Neural progenitor cell (in vitro differentiated cells): ENCODE measurements at regions not wholly inside any gene's neighbourhood (a gene's known extent, or its start where the extent isn't known, plus 50 kb on each side); places are given as distances from the start of the nearest gene placed in this dataset.
"Not testable (repeated sequence)": the region's sequence is repeated elsewhere in the genome, so short reads cannot be mapped to it uniquely, and the experiment has no call there.

Source experiments
- DNase-seq: peaks from one replicate; pipeline ENCODE4 v3.0.0-alpha.2; 2016; ENCODE audit warnings: low spot score
- H2AFZ ChIP-seq: fragments of 200-600 bp; sonication (generic); replicated peaks from 2 replicates; pipeline ENCODE4 v1.6.1; 2016; ENCODE audit warnings: antibody characterized with exemption
- H3F3A ChIP-seq: fragments of 200-600 bp; sonication (generic); 2 replicates; pipeline ENCODE4 v1.6.1; 2016; ENCODE audit warnings: antibody characterized with exemption, low read depth
- H3K27ac ChIP-seq: fragments of 200-600 bp; sonication (generic); 2 replicates; pipeline ENCODE4 v1.5.1; 2016; ENCODE audit warnings: mild to moderate bottlenecking
- H3K27me3 ChIP-seq: fragments of 200-600 bp; sonication (generic); 2 replicates; pipeline ENCODE4 v1.6.1; 2016; ENCODE audit warnings: mild to moderate bottlenecking, moderate library complexity
- H3K36me3 ChIP-seq: fragments of 200-600 bp; sonication (generic); 2 replicates; pipeline ENCODE4 v1.5.1; 2016
- H3K4me1 ChIP-seq: fragments of 200-600 bp; sonication (generic); 2 replicates; pipeline ENCODE4 v1.6.1; 2016; ENCODE audit warnings: mixed run types
- H3K4me2 ChIP-seq: fragments of 200-600 bp; sonication (generic); 2 replicates; pipeline ENCODE4 v1.6.1; 2016
- H3K4me3 ChIP-seq: fragments of 200-600 bp; sonication (generic); 2 replicates; pipeline ENCODE4 v1.5.1; 2016
- H3K79me2 ChIP-seq: fragments of 200-600 bp; sonication (generic); 2 replicates; pipeline ENCODE4 v1.6.1; 2016; ENCODE audit warnings: low read depth
- H3K9ac ChIP-seq: fragments of 200-600 bp; sonication (generic); 2 replicates; pipeline ENCODE4 v1.6.1; 2016
- H3K9me3 ChIP-seq: fragments of 200-600 bp; sonication (generic); 2 replicates; pipeline ENCODE4 v1.5.1; 2016; ENCODE audit warnings: low read depth
- H4K20me1 ChIP-seq: fragments of 200-600 bp; sonication (generic); 2 replicates; pipeline ENCODE4 v1.6.1; 2016; ENCODE audit warnings: low read depth
- H3K27ac Mint-ChIP-seq: 3 replicates; pipeline ENCODE4 v1.8.0; 2021; ENCODE audit warnings: mixed read lengths
- H3K27me3 Mint-ChIP-seq: 2 replicates; pipeline ENCODE4 v1.8.0; 2022; ENCODE audit warnings: low read depth, mild to moderate bottlenecking, inconsistent platforms, moderate library complexity, mixed read lengths; ENCODE audit not compliant: insufficient read depth
- H3K36me3 Mint-ChIP-seq: 3 replicates; pipeline ENCODE4 v1.8.0; 2021; ENCODE audit warnings: mixed read lengths
- H3K4me1 Mint-ChIP-seq: 3 replicates; pipeline ENCODE4 v1.8.0; 2021; ENCODE audit warnings: mixed read lengths
- H3K4me3 Mint-ChIP-seq: 3 replicates; pipeline ENCODE4 v1.8.0; 2021; ENCODE audit warnings: mild to moderate bottlenecking, moderate library complexity, mixed read lengths
- H3K9me3 Mint-ChIP-seq: 3 replicates; pipeline ENCODE4 v1.8.0; 2020; ENCODE audit warnings: mixed read lengths
- EZH2 ChIP-seq: fragments of 200-600 bp; sonication (generic); IDR thresholded peaks from 2 replicates; pipeline ENCODE4 v1.6.1; 2017; ENCODE audit warnings: antibody characterized with exemption, mild to moderate bottlenecking, moderate library complexity
- EZH2phosphoT487 ChIP-seq: fragments of 200-600 bp; sonication (generic); IDR thresholded peaks from 2 replicates; pipeline ENCODE4 v1.6.1; 2017; ENCODE audit warnings: antibody characterized with exemption
- TF ChIP-seq, protein P1 (sequence below): fragments of 200-600 bp; sonication (generic); IDR thresholded peaks from 2 replicates; pipeline ENCODE4 v1.5.1; 2017; ENCODE audit warnings: antibody characterized with exemption, mild to moderate bottlenecking

DNA sequence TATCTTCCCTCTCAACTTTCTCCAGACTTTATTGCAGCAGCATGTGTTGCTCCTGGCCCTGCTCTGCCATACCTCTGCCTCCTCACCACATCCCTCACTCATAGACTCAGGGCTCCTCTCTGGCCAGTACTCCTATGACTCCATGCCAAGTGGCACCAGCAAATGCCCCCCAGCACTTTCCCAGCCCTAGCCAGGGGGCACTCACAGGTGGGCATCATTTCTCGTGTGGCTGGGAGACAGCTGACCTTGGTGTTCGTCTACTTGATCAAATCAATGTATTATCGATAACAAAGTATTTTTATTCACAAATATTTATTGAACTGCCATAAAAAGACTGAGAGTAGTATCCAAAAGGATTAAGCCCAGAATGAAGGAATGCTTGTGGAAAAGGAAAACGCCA lies 418.2 kb downstream of the FAM72C start:
- Histone ChIP-seq H2AFZ (no peak overlapping the region), H3F3A (no peaks in the 10 kb centered on the region), H3K4me1 (no peaks in the 10 kb centered on the region), H3K9ac (no peak overlapping the region), H3K4me2 (no peak overlapping the region), H3K79me2 (no peaks in the 10 kb centered on the region), H4K20me1 (no peaks in the 10 kb centered on the region), H3K4me3 (no peak overlapping the region), H3K27me3 (no peaks in the 10 kb centered on the region), H3K27ac (no peak overlapping the region), H3K9me3 (peaks cover 5% of the 10 kb centered on the region), H3K36me3 (no peaks in the 10 kb centered on the region)
- no peaks in the 10 kb centered on the region for H3K36me3 Mint-ChIP-seq
- H3K9me3 Mint-ChIP-seq: peaks cover 61% of the 10 kb centered on the region
- no peaks in the 10 kb centered on the region for H3K4me1 Mint-ChIP-seq
- H3K4me3 Mint-ChIP-seq: no peak overlapping the region
- H3K27me3 Mint-ChIP-seq: peaks cover 2% of the 10 kb centered on the region
- DNase-seq: no peak
- TF ChIP-seq EZH2phosphoT487 (no peak), EZH2 (no peak)
- TF ChIP-seq, protein P1, sequence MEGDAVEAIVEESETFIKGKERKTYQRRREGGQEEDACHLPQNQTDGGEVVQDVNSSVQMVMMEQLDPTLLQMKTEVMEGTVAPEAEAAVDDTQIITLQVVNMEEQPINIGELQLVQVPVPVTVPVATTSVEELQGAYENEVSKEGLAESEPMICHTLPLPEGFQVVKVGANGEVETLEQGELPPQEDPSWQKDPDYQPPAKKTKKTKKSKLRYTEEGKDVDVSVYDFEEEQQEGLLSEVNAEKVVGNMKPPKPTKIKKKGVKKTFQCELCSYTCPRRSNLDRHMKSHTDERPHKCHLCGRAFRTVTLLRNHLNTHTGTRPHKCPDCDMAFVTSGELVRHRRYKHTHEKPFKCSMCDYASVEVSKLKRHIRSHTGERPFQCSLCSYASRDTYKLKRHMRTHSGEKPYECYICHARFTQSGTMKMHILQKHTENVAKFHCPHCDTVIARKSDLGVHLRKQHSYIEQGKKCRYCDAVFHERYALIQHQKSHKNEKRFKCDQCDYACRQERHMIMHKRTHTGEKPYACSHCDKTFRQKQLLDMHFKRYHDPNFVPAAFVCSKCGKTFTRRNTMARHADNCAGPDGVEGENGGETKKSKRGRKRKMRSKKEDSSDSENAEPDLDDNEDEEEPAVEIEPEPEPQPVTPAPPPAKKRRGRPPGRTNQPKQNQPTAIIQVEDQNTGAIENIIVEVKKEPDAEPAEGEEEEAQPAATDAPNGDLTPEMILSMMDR: no peak
- no peak overlapping the region for H3K27ac Mint-ChIP-seq

DNA sequence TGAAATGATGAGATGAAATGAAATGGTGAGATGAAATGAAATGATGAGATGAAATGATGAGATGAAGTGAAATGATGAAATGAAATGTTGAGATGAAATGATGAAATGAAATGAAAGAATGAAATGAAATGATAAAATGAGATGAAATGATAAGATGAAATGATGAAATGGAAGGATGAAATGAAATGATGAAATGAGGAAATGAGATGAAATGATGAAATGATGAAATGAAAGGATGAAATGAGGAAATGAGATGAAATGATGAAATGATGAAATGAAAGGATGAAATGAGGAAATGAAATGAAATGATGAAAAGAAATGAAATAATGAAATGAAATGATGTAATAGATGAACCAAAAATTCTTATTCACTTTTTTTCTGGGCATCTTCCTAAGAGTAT lies 467.1 kb downstream of the FAM72C start:
- not testable (repeated sequence) for H3K9me3 ChIP-seq, H3K4me1 ChIP-seq, H3K9ac ChIP-seq, H3K4me3 Mint-ChIP-seq, H2AFZ ChIP-seq, H3K27me3 Mint-ChIP-seq, H3K4me1 Mint-ChIP-seq, H4K20me1 ChIP-seq, H3K4me3 ChIP-seq, H3F3A ChIP-seq, H3K4me2 ChIP-seq, H3K27me3 ChIP-seq, H3K27ac ChIP-seq, H3K79me2 ChIP-seq, H3K36me3 Mint-ChIP-seq, DNase-seq, H3K27ac Mint-ChIP-seq, H3K36me3 ChIP-seq
- peaks cover 25% of the 10 kb centered on the region for H3K9me3 Mint-ChIP-seq

DNA sequence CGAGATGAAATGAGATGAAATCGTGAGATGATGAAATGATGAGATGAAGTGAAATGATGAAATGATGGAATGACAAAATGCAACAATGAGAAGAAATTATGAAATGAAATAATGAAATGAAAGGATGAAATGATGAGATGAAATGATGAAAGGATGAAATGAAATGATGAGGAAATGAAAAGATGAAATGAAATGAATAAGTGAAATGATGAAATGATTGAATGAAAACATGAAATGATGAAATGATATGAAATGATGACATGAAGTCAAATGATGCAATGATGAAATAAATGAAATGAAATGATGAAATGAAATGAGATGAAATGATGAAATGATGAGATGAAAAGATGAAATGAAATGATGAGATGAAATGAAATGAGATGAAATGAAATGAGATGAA lies 467.7 kb downstream of the FAM72C start:
- not testable (repeated sequence) for H2AFZ ChIP-seq, H3K27me3 ChIP-seq, H4K20me1 ChIP-seq, H3K9ac ChIP-seq, H3K4me1 ChIP-seq, H3K79me2 ChIP-seq, H3K4me1 Mint-ChIP-seq, H3K9me3 ChIP-seq, H3K4me3 Mint-ChIP-seq, DNase-seq, H3K4me2 ChIP-seq, H3K4me3 ChIP-seq, H3K36me3 Mint-ChIP-seq, H3K27ac Mint-ChIP-seq, H3K27ac ChIP-seq, H3K27me3 Mint-ChIP-seq, H3K36me3 ChIP-seq, H3F3A ChIP-seq
- peaks cover 25% of the 10 kb centered on the region for H3K9me3 Mint-ChIP-seq

DNA sequence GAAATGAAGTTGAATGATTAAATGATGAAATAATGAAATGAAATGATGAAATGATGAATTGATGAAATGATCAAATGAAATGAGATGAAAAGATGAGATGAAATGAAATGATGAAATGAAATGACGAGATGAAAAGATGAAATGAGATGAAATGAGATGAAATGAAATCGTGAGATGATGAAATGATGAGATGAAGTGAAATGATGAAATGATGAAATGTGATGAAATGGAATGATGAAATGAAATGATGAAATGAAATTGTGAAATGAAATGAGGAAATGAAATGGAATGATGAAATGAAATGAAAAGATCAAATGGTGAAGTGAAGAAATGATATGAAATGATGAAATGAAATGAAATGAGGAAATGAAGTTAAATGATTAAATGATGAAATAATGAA lies 468.7 kb downstream of the FAM72C start:
- H3K9me3 Mint-ChIP-seq: peaks cover 25% of the 10 kb centered on the region
- H3K4me1 ChIP-seq, H2AFZ ChIP-seq, H3K9ac ChIP-seq, H3K4me3 Mint-ChIP-seq, H3K27ac ChIP-seq, H3K9me3 ChIP-seq, H3K4me3 ChIP-seq, H3F3A ChIP-seq, H3K4me1 Mint-ChIP-seq, H3K36me3 ChIP-seq, H3K27ac Mint-ChIP-seq, H3K4me2 ChIP-seq, H3K79me2 ChIP-seq, H3K27me3 Mint-ChIP-seq, DNase-seq, H3K36me3 Mint-ChIP-seq, H4K20me1 ChIP-seq: not testable (repeated sequence)
- peaks cover 10% of the 10 kb centered on the region for H3K27me3 ChIP-seq

DNA sequence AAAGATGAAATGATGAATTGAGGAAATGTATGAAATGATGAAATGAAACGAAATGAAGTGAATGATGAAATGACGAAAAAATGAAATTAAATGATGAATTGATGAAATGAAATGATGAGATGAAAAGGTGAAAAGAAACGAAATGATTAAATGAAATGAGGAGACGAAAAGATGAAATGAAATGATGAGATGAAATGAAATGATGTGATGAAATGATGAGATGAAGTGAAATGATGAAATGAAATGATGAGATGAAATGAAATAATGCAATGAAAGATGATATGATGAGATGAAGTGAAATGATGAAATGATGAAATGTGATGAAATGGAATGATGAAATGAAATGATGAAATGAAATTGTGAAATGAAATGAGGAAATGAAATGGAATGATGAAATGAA lies 469.7 kb downstream of the FAM72C start:
- not testable (repeated sequence) for H3K27me3 Mint-ChIP-seq, H3K36me3 ChIP-seq, H3F3A ChIP-seq, H3K4me2 ChIP-seq, H3K27ac ChIP-seq, DNase-seq, H4K20me1 ChIP-seq, H3K9me3 ChIP-seq, H3K4me1 ChIP-seq, H3K4me3 Mint-ChIP-seq, H2AFZ ChIP-seq, H3K4me3 ChIP-seq, H3K9ac ChIP-seq, H3K36me3 Mint-ChIP-seq, H3K4me1 Mint-ChIP-seq, H3K27ac Mint-ChIP-seq, H3K79me2 ChIP-seq
- H3K9me3 Mint-ChIP-seq: peaks cover 25% of the 10 kb centered on the region
- peaks cover 13% of the 10 kb centered on the region for H3K27me3 ChIP-seq
